HG03354 (cell line): ENCODE measurements at regions not wholly inside any gene's neighbourhood (a gene's known extent, or its start where the extent isn't known, plus 50 kb on each side); places are given as distances from the start of the nearest gene placed in this dataset.
"Not testable (repeated sequence)": the region's sequence is repeated elsewhere in the genome, so short reads cannot be mapped to it uniquely, and the experiment has no call there.

ENCODE experiments used
- ATAC-seq: cut with Tn5 transposase; IDR thresholded peaks from one replicate; pipeline ENCODE4 v1.9.1; 2021; ENCODE audit warnings: mild to moderate bottlenecking; ENCODE audit not compliant: unreplicated experiment, poor library complexity, severe bottlenecking

DNA sequence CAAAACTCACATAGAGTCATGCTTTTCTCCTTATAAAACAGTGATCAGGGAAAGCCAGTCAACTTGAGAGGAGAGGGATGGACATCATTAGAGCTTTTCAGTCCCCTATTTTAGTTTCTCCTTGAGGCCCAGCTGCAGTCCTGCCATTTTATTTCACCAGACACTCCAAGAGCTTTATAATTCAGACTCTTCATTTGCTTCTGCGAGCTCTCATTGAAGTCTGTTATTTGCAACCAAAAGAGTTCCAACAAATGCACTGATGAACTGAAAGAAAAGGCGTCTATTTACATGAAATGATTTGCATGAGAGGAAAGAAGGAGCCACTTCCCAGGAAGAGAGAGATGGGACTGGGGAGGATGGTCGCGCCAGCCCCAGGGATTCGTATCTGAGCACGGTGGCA lies 86.8 kb downstream of the NDUFA12 start:
- no peak for ATAC-seq

DNA sequence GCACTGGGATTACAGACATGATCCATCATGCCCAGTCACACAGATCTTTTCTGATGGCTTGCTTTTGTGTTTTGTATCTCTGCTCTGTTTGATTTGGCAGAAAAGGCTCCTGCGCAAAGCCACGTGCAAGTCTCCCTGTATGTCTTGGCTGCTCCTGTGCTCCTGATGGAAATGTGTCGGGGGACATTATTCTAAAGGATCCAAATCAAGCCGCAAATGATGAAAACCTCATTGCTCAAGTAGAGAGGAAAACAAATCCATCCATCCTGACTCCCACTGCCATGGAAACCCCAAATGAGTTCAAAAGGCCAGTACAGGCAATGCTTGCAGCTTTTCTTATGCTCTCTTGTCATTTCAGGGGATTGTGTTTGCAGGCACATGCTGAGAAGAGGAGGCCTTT lies 93.8 kb downstream of the NDUFA12 start:
- ATAC-seq, result no peak

DNA sequence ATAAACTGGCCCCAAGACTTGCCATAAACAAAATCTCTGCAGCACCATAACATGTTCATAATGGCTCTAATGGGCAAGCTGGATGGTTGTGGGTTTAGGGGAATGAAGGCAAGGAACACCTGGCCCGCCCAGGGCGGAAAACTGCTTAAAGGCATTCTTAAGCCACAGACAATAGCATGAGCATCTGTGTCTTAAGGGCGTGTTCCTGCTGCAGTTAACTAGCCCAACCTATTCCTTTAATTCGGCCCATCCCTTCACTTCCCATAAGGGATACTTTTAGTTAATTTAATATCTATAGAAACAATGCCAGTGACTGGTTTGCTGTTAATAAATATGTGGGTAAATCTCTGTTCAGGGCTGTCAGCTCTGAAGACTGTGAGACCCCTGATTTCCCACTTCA lies 97.7 kb downstream of the NDUFA12 start:
- not testable (repeated sequence) for ATAC-seq

DNA sequence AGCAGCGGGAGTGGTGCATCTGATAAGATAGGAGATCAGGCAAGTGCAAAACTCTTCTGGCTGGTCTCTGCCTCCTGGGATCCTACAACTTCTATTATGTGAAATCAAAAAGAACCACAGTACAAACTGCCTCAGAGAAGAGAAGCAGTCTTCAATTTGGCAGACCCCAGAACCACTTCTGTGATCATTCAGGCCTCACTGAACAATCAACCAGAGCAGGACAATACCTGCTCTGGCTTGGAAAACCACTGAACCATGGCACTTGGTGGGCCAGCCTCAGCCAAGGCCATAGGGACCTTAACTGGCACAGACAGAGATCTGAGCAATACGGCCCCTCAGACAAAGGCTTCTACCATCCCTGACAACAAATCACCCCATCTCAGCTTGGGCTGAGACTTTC lies 103.0 kb downstream of the NDUFA12 start:
- ATAC-seq, result no peak

DNA sequence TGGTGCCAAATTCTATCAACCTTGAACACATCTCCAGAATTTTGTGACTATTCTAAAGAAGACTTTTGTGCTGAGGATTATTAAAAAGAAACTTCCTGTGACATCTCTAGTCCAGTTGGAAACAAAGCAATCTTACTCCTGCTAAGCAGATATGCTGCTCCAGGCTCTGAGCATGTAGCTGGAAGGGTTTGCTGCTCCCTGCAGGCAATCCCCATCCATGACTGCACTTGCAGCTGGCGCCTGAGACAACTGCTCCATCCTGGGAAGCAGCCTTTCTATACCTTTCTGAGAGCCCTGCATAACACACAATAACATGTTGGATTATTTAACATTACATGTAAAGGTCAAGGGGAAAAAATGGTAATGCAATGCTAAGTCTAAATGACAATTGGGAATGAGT lies 105.1 kb downstream of the NDUFA12 start:
- no peak for ATAC-seq

DNA sequence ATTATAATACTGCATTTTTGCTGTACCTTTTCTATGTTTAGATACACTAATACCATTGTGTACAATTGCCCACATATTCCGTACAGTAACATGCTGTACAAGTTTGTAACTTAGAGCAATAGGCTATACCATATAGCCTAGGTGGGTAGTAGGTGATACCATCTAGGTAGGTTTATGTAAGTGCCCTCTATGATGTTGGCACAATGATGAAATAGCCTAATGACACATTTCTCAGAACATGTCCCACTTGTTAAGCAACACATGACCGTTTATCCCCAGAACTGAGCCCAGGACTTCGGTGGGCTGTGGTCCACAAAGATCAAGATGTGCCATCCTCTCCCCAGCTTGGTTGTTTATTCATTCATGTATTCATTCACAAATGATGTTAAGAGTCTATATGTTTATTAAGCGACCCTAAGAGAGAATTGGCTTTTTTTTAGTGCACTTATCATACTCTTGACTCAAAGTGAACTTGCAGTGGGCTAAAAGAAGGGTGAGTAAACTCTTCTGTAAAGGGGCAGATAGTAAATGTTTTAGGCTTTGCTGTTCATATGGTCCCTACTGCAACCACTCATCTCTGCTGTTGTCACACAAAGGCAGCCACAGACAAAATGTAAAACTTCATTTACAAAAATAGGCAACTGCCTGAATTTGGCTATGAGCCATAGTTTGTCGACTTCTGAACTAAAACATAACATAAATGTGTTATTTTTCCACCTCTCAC lies 110.8 kb downstream of the NDUFA12 start:
- ATAC-seq, result no peak

DNA sequence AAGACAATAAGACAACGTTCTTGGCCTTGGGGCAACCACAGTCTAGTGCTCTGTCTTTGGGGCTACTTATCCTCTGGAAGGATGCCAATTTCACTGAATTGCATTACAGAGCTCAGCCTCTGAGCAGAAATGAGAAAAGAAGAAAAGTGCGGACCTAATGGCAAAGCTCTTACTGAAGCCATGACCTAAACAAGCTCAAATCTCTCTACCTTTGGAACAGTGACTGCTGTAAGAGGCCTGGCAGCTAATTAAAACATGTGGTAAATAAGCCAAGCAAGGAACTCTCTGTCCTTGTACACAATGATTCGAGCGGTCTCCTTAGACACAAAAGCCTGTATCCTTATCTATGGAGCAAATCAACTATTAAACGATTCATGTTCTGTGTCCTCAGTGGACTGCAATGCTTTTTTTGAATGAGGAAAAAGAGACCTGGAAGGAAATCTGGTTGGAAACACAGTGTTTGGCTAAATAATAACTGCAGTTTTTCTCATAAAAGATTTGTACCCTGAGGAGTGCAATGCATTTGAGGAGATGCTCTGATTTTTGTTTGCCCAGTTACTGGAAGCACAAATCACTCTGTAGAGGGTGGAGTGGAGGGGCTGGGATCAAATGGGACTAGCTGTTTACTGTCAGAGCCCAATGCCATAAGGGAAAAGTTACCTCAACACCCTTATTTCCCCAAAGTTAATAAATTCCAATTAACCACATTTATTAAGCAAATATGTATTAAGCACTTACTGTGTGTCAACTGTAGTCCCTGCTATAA lies 113.9 kb downstream of the NDUFA12 start:
- ATAC-seq, result no peak

DNA sequence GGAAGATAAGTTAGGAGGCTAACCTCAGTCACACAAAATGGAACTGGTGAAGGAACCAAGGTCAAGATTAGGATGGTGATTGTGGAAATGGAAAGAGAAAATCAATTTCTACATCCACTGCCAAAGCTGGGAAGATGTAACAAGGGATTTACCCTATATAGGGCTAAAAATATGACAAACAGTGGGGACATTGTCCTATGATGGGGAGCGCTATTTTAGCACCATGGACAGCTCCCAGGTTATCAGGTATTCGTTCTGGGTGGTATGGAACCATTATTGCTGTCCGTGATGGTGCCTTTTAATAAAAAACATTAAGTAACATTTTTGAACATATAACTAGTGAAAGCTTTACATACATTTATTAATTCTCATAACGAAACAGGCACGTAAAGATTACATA lies 124.0 kb downstream of the NDUFA12 start:
- no peak for ATAC-seq

DNA sequence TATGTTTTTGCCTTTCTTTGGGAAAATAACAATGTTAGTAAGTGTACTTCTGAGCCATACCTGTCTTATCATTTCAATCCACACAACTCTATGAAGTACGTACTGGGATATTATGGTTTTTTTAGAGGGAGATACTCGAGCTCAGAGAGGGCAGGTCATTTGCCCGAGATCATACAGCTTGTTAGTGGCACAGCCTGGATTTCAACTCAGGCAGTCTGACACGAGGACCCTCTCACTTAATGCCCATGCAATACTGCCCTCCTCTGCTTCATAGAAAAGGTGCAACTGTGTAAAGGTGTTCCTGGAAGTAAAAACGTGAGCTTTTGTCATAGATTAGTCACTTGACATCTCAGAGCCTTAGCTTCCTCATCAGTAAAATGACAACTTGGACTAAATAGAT lies 128.0 kb downstream of the NDUFA12 start:
- ATAC-seq, result peak; percentile 54

DNA sequence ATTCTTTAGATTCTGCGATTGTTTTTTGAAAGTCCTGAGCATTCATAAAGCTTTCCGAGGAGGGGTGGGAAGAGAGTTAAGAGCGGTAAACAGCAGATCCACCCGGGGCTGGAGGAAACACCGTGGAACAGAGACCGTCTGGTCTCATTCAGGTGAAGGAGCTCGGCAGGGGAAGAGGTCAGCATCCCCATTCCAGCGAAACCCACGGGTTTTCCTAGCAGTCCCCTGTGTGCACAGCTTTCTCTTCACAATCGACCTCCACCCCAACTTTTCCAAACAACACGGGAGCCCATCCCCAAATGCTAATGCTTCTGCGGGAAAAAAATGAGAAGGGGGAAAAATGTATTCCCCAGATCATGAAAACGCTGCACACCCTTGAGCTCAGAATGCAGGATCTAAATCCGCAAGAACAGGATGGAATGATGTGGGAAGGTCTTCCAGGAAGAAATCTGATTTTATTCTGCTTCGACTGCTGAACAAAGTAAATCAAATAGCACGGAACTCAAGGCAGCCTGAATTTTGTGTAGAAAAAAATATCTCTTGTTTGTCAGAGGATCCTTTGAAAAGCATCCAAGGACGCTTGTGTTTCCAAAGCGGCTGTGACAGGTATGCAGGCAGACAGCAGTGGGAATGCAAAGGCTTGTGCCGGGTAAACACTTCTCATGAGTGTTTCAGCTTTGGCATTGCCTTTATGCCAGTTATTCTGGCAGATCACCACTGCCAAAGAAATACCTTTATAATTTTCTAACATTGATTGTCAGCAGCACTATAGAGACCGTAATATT lies 128.8 kb downstream of the NDUFA12 start:
- no peak for ATAC-seq

DNA sequence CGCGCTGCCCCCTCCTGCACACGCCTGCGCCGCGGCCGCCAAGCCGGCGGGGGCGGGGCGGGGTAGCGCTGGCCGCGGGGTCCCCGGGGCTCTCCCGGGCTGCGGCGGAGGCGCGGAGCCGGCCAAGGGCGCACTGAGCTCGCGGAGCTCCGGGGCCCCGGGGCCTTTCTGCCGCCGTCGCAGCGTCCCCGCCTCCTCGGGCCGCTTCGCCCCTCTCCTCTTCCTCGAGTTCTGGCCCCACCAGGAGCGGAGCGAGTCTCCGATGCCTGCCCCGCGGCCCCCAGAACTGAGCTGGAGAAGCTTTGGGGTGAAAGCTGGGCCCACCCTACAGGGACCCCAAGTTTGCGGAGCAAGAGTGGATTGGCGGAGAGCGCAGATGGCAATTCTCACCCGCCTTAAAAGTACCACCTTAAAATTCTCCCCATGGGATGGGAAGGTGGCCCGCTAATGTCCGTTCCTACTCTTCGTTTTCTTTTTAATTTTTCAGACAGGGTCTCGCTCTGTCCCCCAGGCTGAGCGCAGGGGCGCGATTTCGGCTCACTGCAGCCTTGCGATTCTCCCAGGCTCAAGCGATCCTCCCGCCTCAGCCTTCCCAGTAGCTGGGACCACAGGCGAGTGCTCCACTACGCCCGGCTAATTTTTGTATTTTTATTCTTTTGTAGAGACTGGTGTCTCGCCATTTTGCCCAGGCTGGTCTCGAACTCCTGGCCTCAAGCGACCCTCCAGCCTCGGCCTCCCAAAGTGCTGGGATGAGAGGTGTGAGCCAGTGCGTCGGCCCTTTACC lies 129.6 kb downstream of the NDUFA12 start:
- ATAC-seq, result no peak

DNA sequence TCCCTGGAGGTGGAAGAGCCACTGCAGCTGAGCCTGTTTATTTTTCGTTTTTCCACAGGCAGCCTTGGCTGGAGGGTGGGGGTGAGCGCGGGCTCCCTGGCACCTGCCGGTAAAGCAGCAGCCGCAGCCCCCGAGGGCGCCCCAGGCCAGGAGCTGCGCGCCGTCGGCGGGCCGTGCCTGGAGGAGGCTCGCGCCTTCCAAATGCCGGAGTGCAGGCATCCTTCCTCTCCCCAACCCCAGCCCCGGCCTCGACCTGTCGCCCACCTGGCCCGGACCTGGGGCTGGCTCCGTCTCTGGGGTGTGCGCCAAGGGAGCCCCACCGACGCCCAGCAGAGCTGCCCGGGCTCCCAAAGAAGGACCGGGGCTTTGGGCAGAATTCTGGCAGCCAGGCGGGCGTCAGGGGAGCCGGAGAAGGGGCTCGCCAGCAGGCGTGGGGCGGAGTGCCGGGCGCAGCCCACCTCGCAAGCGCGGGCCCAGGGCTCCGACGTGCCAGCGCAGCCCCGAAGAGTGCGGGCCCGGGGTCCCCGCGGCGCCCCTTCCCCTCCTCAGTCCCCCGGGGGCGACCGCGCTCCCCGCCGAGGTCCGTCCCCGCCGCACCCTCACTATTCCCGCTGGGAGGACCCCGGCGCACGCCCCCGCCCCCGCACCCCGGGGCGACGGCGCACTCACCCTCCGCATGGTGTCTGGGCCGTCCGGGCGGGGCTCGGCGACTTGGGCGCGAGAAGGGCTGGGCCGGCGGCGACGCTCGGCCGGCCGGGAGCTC lies 130.3 kb downstream of the NDUFA12 start:
- peak; percentile 77 for ATAC-seq

DNA sequence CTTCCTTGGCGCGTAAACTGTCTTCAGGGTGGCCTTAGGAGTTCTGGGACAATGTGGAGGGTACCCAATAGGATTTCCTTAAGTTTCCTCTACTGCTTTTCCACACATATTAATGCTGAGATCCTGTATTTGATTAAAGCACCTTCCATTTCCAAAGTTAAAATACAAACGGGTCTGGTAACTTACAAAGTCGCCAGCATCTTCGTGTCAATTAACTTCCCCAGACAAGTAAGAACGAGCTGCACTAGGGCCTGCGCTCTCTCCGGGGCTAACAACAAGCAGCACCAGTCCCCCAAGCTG lies 130.9 kb downstream of the NDUFA12 start:
- no peak for ATAC-seq

DNA sequence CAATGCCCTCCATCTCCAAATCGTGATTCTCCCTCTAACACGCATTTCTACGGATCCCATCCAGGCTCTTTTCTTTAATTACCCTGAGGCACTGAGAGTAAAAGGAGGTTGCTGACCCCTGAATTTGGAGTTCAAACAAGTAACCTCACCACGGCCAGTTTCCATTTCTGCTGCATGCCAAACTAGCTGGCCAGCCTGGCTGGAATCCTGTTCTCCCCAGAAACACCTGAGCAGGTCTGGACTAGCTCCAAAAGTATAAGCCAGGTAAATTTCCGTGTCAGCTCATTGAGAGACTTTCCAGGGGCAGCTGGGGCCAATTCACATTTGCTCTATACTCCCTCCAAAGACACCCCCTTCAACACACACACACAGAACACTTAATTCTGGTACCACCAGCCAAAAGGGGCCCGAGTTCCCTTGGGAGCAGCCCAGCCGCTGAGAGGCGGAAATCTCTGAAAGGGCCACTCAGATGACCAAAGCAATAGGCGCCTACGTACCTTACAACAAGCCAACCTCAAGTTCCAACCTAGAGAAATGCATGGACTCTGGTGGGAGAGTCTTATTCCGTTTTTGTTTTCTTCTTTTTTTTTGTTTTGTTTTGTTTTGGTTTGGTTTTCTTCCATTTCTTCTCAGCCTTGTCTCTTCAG lies 131.4 kb downstream of the NDUFA12 start:
- ATAC-seq, result no peak

DNA sequence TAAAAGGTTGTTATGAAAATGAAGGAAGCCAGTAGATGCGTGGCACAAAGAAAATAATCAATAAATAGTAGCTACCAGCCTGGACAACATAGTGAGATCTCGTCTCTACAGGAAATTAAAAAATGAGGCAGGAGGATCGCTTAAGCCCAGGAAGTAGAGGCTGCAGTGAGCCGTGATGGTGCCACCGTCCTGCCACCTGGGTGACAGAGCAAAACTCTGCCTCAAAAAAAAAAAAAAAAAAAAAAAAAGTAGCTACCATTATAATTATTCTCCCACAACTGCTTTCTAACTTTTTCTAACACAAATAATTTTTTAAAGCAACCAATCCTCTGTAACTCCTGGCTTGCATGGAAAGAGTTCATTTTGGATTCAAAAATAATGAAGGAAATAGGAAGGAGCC lies 133.0 kb downstream of the NDUFA12 start:
- ATAC-seq, result no peak

DNA sequence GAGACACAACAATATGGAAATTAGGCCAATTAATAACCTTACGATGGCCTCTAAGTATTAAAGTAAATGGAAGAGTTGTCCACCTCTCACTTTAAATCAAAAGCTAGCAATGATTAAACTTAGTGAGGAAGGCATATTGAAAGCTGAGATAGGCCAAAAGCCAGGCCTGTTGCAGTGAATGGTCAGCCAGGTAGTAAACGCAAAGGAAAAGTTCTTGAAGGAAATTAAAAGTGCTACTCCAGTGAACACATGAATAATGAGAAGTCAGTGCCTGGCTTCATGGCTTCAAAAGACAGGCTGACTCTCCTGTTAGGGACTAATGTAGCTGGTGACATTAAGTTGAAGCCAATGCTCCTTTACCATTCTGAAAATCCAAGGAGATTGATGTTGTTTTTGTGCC lies 135.3 kb downstream of the NDUFA12 start:
- no peak for ATAC-seq

DNA sequence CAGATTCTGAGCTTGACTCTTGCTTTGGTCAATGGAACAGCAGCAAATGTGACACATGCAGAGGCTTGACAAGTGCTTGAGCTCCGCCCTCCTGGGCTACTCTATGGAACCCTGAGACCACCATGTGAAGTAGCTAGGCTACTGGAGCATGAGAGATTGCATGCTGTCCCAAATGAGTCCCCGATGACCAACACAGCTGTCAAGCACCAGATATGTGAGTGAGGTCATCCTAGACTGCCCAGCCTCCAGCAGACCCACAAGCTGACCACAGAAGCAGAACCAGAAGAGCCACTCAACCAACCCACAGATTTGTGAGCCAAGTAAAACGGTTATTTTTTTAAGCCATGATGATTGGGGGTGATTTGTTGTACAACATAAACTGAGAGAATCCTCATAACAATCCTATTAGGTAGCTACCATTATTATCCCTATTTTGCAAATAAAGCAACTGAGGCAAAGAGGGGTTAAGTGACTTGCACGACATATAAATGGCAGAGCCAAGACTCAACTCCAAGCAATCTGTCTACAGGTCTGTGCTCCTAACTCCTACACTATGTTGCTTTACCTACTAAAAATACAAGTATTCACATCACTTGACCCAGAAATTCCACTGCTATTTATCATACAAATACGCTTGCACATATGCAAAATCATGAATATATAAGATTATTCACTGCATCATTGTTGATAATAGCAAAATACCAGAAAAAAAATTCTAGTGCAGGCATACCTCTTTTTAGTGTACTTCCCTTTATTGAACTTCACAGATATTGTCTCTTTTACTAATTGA lies 136.2 kb downstream of the NDUFA12 start:
- no peak for ATAC-seq

DNA sequence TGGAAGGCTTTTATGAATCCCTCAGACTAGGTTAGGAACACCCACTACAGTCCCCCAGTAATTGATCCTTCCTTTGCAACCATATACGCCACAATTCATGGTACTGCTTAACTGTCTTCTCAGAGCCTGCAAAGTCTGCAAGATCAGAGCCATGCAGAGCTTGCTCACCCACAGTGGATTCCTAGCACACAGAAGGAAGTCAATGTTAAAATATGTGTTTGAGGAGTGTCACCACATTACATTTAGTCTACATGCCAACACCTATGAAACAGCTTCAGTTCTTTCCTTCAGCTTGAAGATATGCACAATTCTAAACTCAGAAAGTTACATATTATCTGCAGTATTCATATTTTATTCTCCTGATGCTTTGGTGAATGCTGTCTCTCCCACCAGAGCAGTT lies 138.5 kb downstream of the NDUFA12 start:
- ATAC-seq, result no peak
